Large intestine (tissue), 3 donors: ENCODE measurements at regions not wholly inside any gene's neighbourhood (a gene's known extent, or its start where the extent isn't known, plus 50 kb on each side); places are given as distances from the start of the nearest gene placed in this dataset.

Experiments
- DNase-seq, 2 donors: peaks; one replicate each; pipeline versions ENCODE4 v3.0.0 to v3.0.0-alpha.2; 2013
- H3K27ac ChIP-seq: one replicate; pipeline ENCODE4 v1.5.1; 2013; ENCODE audit warnings: low read length
- H3K27me3 ChIP-seq: 2 replicates; pipeline ENCODE4 v1.6.1; 2013; ENCODE audit warnings: low read length; ENCODE audit not compliant: control insufficient read depth, insufficient read depth
- H3K36me3 ChIP-seq: 2 replicates; pipeline ENCODE4 v1.6.1; 2013; ENCODE audit warnings: low read length; ENCODE audit not compliant: control insufficient read depth, insufficient read depth
- H3K4me1 ChIP-seq: one replicate; pipeline ENCODE4 v1.6.1; 2013; ENCODE audit warnings: low read length; ENCODE audit not compliant: control insufficient read depth, insufficient read depth
- H3K4me3 ChIP-seq: one replicate; pipeline ENCODE4 v1.5.1; 2013; ENCODE audit warnings: low read length
- H3K9me3 ChIP-seq: one replicate; pipeline ENCODE4 v1.6.1; 2013; ENCODE audit warnings: mild to moderate bottlenecking, low read depth, low read length, moderate library complexity; ENCODE audit not compliant: control insufficient read depth
- WGBS: methylation state at CpG from one replicate; pipeline ENCODE4 v1.1.5; 2013; ENCODE audit warnings: low lambda C conversion rate; ENCODE audit not compliant: insufficient coverage; 5-methylcytosine and 5-hydroxymethylcytosine counted together

GRCh38 chr15:53108319-53108718, 318.2 kb upstream of the ONECUT1 start:
- Histone ChIP-seq H3K4me1 (no peaks in the 10 kb centered on the region), H3K27me3 (no peaks in the 10 kb centered on the region), H3K4me3 (no peak overlapping the region), H3K36me3 (no peaks in the 10 kb centered on the region), H3K9me3 (no peaks in the 10 kb centered on the region), H3K27ac (no peak overlapping the region)
- DNase-seq = no peak
- 83% methylated on average over 1 of the region's 2 CpGs for WGBS

- Histone ChIP-seq H3K9me3 (no peaks in the 10 kb centered on the region), H3K4me1 (no peaks in the 10 kb centered on the region), H3K4me3 (no peak overlapping the region), H3K27me3 (no peaks in the 10 kb centered on the region), H3K27ac (no peak overlapping the region), H3K36me3 (no peaks in the 10 kb centered on the region)
- no peak for DNase-seq
- WGBS = 73% methylated on average over 3 of the region's 3 CpGs
These were observed 317.7 kb upstream of the ONECUT1 start for GRCh38 chr15:53107855-53108254.

- H3K9me3 ChIP-seq = no peaks in the 10 kb centered on the region
- no peaks in the 10 kb centered on the region for H3K36me3 ChIP-seq
- DNase-seq = no peak
- no peak overlapping the region for H3K4me3 ChIP-seq
- H3K27ac ChIP-seq = no peak overlapping the region
- no CpG with 5 or more reads among the region's 7 CpGs for WGBS
- no peaks in the 10 kb centered on the region for H3K27me3 ChIP-seq
- no peaks in the 10 kb centered on the region for H3K4me1 ChIP-seq
These were observed 316.6 kb upstream of the ONECUT1 start for GRCh38 chr15:53106505-53107286.

DNA sequence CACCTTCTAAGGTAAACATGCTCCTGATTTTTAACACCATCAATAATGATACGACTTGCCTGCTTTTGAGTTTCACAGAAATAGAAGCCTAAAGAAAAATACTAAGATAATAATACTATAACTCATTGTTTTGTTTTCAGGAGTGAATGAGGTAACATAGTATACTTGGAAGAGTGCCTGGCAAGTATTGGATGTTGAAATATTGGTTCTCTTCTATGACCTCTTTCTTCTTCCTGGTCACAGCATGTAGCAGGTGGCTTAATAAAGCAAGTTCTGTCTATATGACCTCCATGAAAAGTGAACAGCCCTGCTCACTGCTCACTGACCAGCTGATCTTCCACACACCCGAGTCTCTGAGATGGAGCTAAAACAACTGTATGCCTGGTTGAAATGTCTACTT, 312.3 kb upstream of the ONECUT1 start:
- WGBS = no CpG with 5 or more reads among the region's 2 CpGs
- no peak for DNase-seq
- no peaks in the 10 kb centered on the region for H3K27me3 ChIP-seq
- H3K4me1 ChIP-seq = no peaks in the 10 kb centered on the region
- no peaks in the 10 kb centered on the region for H3K9me3 ChIP-seq
- no peaks in the 10 kb centered on the region for H3K36me3 ChIP-seq
- no peak overlapping the region for H3K4me3 ChIP-seq
- H3K27ac ChIP-seq = no peak overlapping the region

GRCh38 chr15:53080484-53080883, 290.3 kb upstream of the ONECUT1 start:
- Histone ChIP-seq H3K4me3 (no peak overlapping the region), H3K27me3 (no peaks in the 10 kb centered on the region), H3K9me3 (no peaks in the 10 kb centered on the region), H3K27ac (no peak overlapping the region), H3K36me3 (no peaks in the 10 kb centered on the region), H3K4me1 (no peaks in the 10 kb centered on the region)
- WGBS = 67% methylated on average over 2 of the region's 3 CpGs
- DNase-seq = no peak

DNA sequence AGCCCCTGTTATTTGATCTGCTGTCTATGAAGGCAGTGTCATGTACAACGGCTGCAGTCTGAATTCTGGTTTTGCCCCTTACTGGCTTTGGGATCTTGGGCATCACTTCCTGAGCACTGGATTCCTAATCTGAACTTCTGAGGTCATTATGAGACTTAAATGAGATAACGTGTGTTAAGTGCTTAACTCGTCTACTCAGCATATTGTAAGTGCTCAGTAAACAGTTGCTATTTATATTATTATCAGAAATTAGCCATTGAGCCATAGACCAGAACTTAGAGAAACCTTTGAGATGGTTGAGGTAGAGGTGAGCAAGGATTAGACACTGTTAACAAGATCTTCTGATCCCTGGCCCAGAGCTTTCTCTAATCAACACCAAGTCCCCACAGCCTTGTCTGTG, 284.1 kb upstream of the ONECUT1 start:
- no peak for DNase-seq
- Histone ChIP-seq H3K4me3 (no peak overlapping the region), H3K27ac (no peak overlapping the region), H3K27me3 (no peaks in the 10 kb centered on the region), H3K4me1 (no peaks in the 10 kb centered on the region), H3K36me3 (no peaks in the 10 kb centered on the region), H3K9me3 (no peaks in the 10 kb centered on the region)
- no CpG with 5 or more reads among the region's 3 CpGs for WGBS

DNA sequence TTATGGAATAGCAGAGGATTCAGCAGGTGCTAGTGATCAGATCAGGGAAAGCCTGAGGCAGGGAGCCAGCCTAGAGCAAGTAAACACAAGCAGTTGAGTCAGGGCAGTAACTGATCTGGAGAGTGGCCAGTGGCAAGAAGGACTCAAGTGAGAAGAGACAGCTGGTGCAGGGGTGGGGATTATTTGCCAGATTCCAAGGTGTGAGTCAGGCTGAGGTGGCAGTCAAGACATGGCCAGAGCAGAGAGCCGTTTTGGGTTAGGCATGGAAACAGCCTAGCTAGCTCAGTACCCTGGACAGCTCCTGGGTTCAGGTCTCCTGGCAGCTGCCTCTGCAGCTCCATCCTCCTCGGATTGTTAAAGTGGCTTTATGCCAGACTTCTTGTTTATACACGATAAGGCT, 281.9 kb upstream of the ONECUT1 start:
- no CpG with 5 or more reads among the region's 3 CpGs for WGBS
- no peaks in the 10 kb centered on the region for H3K36me3 ChIP-seq
- no peaks in the 10 kb centered on the region for H3K27me3 ChIP-seq
- no peak overlapping the region for H3K4me3 ChIP-seq
- H3K9me3 ChIP-seq = no peaks in the 10 kb centered on the region
- no peaks in the 10 kb centered on the region for H3K4me1 ChIP-seq
- H3K27ac ChIP-seq = no peak overlapping the region
- peak; percentile 9 to 32 for DNase-seq

- no CpG with 5 or more reads among the region's 4 CpGs for whole genome bisulfite sequencing
- Histone ChIP-seq H3K27ac (no peak overlapping the region), H3K36me3 (no peaks in the 10 kb centered on the region), H3K9me3 (no peaks in the 10 kb centered on the region), H3K4me1 (no peaks in the 10 kb centered on the region), H3K27me3 (no peaks in the 10 kb centered on the region), H3K4me3 (no peak overlapping the region)
- DNase-seq = no peak
These were observed 278.5 kb upstream of the ONECUT1 start for GRCh38 chr15:53068636-53069035.

- no peak overlapping the region for H3K27ac ChIP-seq
- 38% methylated on average over 5 of the region's 10 CpGs for WGBS
- no peak overlapping the region for H3K4me3 ChIP-seq
- H3K27me3 ChIP-seq = no peaks in the 10 kb centered on the region
- no peaks in the 10 kb centered on the region for H3K9me3 ChIP-seq
- no peak for DNase-seq
- no peaks in the 10 kb centered on the region for H3K36me3 ChIP-seq
- no peaks in the 10 kb centered on the region for H3K4me1 ChIP-seq
These were observed 269.3 kb upstream of the ONECUT1 start for GRCh38 chr15:53059273-53060043.

- DNase-seq = no peak
- Histone ChIP-seq H3K9me3 (no peaks in the 10 kb centered on the region), H3K4me3 (no peak overlapping the region), H3K4me1 (no peaks in the 10 kb centered on the region), H3K27ac (no peak overlapping the region), H3K27me3 (no peaks in the 10 kb centered on the region), H3K36me3 (no peaks in the 10 kb centered on the region)
- 86% methylated on average over 1 of the region's 2 CpGs for WGBS
These were observed 256.1 kb upstream of the ONECUT1 start for GRCh38 chr15:53046153-53046790.
